ENCODE measurements at regions not wholly inside any gene's neighbourhood (a gene's known extent, or its start where the extent isn't known, plus 50 kb on each side); places are given as distances from the start of the nearest gene placed in this dataset.

- TF ChIP-seq CTCF (IDR thresholded peaks at IDR 0.05) = no peak
- TF ChIP-seq POLR2AphosphoS5 (IDR thresholded peaks at IDR 0.05) = no peak
- no peak for TF ChIP-seq EP300 (IDR thresholded peaks at IDR 0.05)
- TF ChIP-seq POLR2A (IDR thresholded peaks at IDR 0.05) = no peak
Observed at GRCh38 chr16:55204069-55204468, 119.9 kb upstream of the IRX6 start.
